ENCODE measurements at regions not wholly inside any gene's neighbourhood (a gene's known extent, or its start where the extent isn't known, plus 50 kb on each side); places are given as distances from the start of the nearest gene placed in this dataset.
"Not testable (repeated sequence)": the region's sequence is repeated elsewhere in the genome, so short reads cannot be mapped to it uniquely, and the experiment has no call there.

- no peak for DNase-seq
Observed at GRCh38 chr22:47439643-47440265, 677.3 kb downstream of the TBC1D22A start.

- DNase-seq, result no peak
Observed at GRCh38 chr22:47437636-47438035, 675.2 kb downstream of the TBC1D22A start.

DNA sequence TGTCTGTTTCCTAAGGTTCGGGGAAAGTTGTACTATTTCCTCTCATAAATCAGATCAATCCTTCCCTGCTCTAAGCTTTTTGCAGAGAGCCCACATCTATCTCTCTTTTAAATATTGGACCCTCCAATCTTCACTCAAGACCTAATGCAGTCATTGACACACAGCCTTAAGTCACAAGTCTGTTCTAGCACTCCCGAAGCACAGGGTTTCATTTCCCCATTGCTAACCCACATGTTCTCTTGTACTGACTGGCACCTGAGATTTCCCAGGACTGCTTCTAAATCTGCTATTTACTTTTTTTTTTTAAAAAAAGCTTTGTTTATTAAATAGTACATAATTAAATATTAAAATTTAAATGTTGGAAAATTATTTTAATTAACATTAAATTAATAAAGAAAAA lies 674.7 kb downstream of the TBC1D22A start:
- no peak for DNase-seq

DNA sequence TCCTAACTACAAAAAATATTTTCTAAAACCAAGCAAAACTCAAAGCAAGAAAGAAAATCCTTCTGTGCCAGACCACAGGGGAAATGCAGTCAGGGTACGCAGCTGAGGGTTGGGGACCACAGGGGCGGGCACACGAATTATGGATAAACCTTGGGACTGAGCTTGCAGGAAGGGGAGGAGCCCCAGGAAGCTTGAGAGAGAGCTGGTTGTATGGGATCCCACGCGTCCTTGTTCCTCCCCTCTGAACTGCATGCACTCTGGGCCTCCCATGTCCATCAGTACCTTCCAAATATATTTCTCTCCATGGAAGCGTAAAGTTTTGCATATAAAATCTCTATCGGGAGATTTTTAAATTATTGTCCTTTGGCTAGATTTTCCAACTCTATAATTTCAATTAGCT lies 673.4 kb downstream of the TBC1D22A start:
- DNase-seq, result no peak

GRCh38 chr22:47435204-47435487 lies 672.7 kb downstream of the TBC1D22A start:
- DNase-seq, result no peak

DNA sequence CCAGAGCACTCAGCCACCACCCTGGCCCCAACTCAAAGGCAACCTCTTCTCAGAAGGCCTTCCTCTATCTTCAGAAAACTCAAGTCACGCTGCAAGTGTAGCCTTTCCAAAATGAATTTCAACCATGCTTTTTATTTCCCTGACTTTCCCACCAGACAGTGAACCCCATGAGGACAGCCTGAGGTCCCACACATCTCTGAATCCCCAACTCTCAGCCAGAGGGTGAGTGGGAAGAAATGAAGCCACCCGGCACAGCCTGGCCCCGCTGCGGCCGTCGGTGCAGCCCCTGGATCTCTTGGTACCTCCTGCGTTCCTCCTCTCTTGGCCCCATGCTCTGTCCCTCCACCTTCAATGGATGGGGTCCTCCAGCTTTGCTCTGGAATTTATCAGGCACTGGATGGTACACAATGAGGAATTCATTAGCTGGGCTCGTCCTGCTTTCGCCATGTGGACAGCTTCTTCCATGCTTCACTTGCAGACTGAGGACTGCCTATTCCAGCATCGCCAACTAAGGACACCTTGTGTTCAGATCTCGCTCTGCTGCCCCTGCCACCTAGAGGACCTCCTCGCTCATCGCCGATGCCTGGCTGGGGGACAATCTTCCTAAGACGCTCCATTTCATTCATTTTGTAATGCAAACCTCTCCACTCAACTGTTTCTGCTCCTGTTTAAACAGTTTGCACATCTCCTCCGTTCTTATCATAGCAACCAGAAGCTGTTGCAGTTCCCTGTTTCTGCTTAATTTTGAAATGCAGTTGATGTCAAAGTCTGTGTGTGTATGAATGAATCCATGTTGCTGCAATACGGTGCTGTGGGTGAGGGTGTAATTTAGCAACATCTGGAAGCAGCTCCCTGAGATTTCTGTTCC lies 672.1 kb downstream of the TBC1D22A start:
- DNase-seq, result no peak

- no peak for DNase-seq
Observed at GRCh38 chr22:47433627-47434026, 671.2 kb downstream of the TBC1D22A start.

DNA sequence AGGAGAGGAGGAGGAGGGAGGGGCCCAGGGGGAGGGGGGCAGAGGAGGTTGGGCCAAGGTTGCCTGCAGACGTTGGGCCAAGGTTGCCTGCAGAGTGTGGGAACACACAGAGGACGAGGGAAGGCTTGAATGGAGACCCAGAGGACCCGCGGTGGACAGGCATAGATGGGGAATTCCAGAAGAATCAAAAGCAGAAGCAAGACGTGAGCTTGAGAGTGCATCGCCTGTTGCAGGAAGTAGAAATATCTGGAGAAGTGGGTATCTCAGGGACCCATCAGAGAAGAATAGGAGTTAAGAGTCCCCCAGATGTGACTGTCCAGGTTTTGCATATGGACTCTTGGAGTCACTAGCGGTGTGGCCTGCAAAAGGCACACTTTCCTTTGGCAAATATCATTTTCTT lies 670.2 kb downstream of the TBC1D22A start:
- DNase-seq, result no peak

DNA sequence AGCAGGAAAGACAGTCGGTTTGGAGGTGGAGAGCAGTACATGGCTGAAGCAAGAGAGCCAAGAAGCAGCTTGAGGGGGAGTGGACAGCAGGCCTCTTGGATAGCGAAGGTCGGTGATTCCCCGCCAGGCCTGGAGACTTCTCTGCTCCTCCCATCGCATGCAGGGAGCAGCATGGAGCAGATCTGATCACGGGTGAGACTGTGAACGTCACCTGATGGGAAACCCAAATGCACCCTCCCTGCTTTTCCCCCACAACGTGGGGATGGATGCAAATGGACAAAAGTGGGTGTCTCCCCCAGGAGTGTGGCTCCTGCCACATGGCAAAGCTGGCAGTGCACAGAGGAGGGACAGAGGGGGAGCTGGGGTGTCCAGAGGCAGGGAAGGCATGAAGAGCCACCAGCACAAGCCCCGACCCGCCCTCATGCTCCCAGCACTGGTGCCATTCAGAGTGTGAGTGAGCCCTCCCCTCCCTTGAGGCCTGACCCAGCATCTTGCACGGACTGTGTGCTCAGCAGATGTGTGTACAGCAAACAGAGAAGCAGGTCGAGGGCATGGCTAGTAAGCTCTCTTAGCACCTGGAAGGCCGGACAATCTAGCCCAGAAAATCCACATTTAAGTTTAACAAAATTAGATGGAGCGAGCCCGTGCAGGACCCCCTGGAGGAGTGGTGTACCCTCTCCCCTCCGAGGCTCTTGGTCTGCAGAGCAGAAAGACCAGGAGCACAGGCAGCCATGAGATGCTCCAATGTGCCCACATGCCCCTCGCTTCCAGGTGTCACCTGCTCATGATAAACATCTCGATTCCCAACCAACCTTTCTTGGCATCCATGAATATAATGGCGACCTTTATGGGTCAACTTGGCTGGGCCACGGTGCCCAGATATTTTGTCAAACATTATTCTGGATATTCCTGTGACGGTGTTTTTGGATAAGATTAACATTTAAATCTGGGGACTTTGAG lies 661.7 kb downstream of the TBC1D22A start:
- no peak for DNase-seq

GRCh38 chr22:47423266-47423665 lies 660.8 kb downstream of the TBC1D22A start:
- no peak for DNase-seq

- DNase-seq, result no peak
Observed at GRCh38 chr22:47422736-47423135, 660.3 kb downstream of the TBC1D22A start.

DNA sequence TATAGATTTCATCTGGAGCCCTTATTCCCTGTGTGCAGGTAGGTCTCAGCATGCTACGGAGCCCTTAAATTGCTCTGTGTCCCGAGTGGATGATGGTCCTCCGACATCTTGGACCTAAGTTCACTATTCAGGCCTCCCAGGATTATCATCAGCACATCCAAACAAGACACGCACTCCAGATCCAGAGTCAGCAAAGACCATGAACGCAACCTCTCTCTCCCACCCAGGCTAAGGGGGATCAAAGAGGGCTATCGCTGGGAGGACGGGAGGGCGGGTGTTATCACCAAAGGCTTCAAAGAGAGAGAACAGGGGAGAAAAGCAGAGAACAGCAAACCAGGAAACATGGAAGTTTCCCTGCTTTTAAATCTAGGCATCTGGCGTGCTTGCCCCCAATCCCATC lies 659.4 kb downstream of the TBC1D22A start:
- no peak for DNase-seq

DNA sequence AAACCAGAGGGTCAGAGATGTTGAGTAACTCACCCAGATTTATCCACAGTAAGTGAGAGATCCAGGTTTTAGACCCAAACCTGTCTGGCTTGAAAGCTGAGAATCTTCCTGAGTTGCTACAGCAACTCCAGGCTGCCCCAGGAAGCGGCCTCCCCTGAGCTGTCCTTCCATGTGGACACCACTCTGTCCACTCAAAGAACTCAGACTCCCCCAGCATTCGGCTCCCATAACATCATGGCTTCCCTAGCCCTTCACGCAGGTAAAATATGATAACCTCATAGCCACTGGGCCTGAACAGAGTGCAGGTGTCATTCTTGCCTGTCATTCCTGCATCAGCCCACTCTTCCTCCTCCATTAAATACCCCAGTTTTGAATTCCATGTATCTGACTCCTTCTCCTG lies 657.8 kb downstream of the TBC1D22A start:
- DNase-seq, result no peak

DNA sequence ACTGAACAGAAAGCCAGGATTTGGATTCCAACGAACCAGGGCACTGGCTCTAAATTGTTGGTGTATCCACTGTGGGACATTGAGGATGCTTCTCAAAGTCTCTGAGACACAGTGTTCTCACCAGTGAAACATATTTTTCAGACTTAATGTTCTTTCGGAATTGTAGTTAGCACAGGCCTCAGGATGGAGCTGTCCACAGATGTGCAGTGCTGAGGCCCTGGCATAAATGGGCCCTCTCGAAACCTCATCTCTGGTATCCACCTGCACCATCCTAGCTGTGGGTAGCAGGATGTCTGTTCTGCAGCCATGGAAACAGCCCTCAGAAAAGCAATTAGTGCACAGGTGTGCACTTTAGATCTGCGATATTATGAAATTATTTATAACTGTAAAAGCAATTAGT lies 656.8 kb downstream of the TBC1D22A start:
- no peak for DNase-seq

DNA sequence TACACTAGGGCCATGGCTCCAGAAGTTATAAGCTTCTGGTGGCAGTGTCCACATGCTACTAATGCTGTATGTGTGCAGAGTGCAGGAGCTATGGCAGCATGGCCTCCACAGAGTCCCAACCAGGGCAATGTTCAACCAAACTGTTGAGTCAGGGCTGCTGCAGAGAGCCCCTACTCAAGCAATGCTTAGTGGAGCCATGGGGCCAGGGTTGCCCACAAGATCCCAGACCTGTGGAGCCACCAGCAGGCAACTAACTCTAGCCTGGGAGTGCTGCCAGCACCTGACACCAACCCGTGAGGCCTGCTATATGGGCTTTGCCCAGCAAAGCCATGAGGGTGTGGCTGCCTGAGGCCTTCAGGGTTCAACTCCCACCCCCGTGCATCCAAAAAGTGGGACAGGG lies 655.2 kb downstream of the TBC1D22A start:
- no peak for DNase-seq

GRCh38 chr22:47411006-47411405 lies 648.6 kb downstream of the TBC1D22A start:
- DNase-seq, result no peak

GRCh38 chr22:47409539-47410275 lies 647.3 kb downstream of the TBC1D22A start:
- no peak for DNase-seq

DNA sequence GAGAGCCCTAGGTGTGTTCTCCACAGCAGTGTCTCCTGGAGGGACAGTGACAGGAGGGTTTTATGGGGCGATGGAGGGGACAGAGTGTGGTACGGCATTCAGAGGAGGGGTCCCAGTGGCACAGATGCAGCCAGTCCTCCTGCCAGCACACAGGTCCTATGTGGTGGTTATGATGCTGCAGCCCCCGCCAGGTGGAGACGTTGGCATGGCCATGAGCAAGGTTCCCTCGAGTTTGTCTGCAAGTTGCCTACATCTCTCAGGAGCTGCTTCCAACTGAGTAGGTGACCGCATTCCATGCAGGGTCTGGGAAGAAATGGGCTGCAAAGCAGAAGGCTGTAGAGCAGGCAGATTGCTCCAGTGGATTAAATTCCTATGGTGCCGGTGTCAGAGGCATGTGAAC lies 646.0 kb downstream of the TBC1D22A start:
- no peak for DNase-seq

- DNase-seq, result no peak
Observed at GRCh38 chr22:47407461-47408025, 645.1 kb downstream of the TBC1D22A start.

DNA sequence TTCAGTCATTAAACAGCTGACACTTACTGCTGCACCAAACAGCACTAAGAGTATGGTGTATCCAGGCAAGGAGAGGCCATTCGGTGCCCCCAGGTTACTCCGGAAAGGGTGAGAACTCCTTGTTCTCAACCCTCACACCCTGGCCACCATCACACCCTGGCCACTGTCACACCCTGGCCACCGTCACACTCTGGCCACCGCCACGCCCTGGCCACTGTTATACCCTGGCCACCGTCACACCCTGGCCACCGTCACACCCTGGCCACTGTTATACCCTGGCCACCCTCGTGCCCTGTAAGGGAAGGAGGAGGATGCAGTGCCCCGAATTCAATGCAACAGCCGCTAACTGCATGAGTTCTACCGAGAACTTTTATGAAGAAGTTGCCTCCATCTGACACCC lies 644.4 kb downstream of the TBC1D22A start:
- DNase-seq, result no peak

DNA sequence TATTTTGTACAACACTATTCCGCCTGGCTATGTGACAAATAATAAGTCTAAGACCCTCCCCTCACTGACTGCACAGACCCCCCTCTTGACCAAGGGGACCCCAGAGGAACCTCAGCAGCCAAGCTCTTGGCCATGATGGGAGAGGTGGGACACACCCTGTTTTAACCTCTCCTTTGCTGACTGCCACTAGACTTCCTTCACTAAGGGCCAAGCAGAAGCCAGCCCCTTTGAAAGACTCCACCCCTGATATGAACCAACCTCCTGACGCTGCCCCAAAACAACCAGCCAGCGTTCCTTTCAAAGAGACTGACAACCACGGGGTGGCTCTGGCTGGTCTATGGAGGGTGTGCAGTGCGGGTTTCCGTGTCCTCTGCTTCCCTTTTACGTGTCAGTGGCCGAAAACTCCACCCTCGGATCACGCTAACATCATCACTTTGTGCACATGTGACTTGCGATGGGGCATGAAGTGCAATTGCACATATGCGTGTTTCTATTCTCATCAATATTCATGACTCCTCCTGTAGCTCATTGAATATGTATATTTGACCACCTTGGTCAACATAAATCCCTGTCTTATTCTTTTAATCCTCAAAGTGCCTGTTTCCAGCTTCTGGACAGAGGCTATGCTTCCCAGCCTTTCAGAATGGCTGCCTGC lies 643.9 kb downstream of the TBC1D22A start:
- DNase-seq, result no peak

GRCh38 chr22:47405222-47405621 lies 642.8 kb downstream of the TBC1D22A start:
- DNase-seq, result not testable (repeated sequence)
